HG02798 (cell line): ENCODE measurements at regions not wholly inside any gene's neighbourhood (a gene's known extent, or its start where the extent isn't known, plus 50 kb on each side); places are given as distances from the start of the nearest gene placed in this dataset.

Experiments used
- ATAC-seq: cut with Tn5 transposase; IDR thresholded peaks from one replicate; pipeline ENCODE4 v1.9.1; 2021; ENCODE audit warnings: mild to moderate bottlenecking; ENCODE audit not compliant: unreplicated experiment, poor library complexity

DNA sequence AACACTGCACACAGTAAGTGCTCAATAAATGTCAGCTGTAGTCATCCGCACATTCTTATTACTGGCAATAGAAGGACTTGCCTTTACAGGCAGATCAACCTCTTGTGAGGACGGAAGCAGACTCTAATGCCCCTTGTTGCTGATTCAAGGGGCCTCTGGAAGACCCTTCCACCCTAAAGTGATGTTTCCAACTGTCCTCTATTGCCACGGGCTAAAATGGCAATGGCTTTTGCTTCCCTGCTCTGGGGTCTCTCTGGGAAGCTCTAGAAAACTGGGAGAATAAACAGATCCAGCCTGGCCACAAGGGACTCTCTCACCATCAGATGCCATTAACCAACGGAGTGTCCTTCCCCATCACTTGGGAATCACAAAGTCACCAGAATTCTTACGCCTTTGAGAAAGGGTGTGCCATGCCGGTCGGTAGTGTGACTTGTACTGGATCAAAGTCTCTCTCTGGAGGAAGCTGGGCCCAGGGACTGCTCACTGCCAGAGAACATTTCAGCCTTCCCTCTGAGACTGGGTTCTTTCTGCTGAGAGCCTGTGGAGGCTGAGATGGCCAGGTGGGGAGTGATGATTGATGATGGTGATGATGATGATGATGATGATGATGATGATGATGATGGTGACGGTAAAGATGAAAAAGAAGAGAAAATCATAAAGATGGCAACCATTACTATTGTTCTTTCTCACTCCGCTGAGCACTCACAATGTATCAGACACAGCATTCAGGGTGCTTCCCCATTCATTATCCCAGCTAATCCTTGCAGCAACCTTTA is 146.8 kb downstream of the CYLD start:
- ATAC-seq = no peak

DNA sequence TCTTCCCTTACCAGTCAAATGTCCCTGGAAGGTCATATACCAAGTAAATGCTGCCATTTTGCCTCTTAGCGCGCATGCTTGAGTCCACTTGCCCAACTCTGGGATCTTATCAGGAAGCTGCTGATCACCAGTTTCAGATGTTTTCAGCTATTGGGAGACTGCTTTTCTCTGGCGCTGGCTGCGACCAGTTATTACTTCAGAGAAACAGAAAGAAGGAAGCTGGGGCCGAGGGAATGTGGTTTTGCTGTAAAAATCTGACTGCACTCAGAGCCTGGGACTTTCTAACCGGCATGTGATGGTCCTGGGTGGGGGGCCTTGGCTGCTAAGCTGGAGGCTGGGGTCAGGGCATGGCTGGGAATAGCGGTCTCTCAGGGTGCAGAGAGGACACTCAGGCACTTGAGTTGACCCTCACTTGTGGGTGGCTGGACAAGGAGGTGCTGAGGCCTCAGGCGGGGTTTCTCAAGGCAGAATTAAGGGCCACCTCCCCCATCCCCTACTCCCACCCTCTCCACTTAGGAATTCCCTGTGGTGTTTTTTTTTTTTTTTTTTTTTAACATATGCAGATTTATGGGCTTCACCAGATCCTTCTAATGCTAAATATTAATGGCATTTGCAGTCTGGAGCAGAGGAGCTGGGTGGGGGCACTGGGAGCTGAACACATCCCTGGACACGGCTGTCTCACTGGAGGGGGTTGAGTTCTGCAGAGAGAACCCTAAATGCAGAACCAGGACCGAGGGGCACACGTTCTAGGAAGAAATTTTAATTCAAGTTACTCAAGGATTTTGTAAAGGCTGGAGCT is 145.8 kb downstream of the CYLD start:
- no peak for ATAC-seq

DNA sequence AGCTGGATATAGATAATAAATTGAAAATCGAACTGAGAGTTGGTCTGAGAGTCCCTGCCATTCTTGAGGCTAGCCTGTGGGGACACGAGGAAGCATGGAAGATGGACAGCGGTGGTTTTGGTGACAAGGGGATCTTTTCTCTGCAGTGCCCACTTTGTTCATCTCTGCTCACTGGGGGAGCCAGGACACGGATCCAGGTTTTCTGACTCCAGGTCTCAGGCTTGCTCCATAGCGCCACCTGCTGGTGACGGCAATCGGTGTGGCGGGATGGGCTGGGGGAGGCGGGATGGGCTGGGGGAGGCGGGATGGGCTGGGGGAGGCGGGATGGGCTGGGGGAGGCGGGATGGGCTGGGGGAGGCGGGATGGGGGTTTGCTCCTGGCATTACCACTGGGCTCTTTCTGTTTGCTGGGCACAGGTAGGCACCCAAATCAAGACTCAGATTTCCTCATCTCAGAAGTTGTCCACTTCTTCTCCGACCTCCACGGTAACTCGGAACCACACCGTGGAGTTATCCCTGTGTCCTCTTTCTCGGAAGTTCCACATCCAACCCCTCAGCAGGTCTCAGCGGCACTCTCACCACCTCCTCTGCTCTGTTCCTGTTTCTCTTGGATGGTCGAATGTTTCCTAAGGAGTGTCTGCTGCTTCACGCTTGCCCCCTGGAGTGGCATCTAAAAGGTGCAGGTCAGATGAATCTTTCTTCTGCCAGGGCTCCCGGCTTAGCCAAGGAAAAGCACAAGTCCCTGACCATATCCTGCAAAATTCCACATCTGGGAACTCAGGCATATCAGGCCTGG is 142.4 kb downstream of the CYLD start:
- ATAC-seq = no peak

DNA sequence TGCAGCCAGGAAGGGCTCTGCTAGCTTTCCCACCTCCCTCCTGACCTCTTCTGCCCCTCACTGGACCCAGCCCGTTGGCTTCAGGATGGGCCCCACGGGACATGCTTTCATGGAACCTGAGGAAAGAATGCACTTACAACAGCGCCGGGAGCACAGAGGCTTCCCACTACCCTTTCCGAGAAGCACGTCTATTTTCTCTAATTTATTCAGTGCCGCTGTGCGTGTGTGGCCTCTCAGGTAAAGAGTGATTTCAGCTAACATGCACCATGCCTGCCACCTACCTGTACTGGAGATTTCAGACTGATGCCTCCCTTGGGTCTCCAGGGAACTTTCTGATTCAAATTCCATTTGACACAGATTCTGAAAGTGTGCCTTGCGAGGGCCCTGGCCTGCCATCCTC is 140.1 kb downstream of the CYLD start:
- no peak for ATAC-seq

DNA sequence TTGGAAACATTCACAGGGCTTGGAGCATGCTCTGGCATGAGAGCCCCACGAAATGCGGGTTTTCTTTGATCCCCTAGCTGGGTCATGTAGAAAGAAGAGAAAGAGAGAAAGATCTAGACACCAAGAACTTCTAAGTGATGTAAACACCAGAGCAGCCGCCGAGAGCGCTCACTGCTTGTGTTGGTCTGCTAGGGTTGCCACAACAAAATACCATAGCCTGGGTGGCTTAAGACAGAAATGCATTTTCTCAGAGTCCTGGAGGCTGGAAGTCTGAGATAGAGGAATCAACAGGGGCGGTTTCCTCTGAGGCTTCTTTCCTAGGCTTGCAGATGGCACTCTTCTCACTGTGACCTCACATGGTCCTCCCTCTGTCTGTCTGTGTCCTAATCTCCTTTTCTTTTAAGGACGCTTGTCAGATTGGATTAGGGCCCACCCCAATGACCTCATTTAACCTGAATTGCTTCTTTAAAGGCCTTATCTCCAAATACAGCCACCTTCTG is 139.5 kb downstream of the CYLD start:
- no peak for ATAC-seq

DNA sequence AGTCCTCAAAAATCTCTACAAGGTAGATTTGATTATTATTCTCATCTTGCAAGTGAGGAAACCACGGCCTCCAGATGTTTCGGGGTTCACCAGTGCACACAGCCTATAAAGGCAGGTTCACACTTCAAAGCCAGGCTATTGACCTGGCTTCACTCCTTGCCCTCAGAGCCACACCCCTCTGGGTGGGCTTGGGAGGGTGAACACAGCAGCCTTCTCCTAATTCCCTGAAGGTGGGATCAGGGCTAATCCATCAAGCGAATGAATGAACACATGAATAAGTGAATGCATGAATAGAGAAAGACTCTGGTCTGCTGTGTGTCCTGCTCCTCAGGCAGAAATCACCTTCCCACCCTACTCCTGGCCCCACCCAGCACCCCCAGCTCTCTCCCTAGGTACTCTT is 139.0 kb downstream of the CYLD start:
- no peak for ATAC-seq

DNA sequence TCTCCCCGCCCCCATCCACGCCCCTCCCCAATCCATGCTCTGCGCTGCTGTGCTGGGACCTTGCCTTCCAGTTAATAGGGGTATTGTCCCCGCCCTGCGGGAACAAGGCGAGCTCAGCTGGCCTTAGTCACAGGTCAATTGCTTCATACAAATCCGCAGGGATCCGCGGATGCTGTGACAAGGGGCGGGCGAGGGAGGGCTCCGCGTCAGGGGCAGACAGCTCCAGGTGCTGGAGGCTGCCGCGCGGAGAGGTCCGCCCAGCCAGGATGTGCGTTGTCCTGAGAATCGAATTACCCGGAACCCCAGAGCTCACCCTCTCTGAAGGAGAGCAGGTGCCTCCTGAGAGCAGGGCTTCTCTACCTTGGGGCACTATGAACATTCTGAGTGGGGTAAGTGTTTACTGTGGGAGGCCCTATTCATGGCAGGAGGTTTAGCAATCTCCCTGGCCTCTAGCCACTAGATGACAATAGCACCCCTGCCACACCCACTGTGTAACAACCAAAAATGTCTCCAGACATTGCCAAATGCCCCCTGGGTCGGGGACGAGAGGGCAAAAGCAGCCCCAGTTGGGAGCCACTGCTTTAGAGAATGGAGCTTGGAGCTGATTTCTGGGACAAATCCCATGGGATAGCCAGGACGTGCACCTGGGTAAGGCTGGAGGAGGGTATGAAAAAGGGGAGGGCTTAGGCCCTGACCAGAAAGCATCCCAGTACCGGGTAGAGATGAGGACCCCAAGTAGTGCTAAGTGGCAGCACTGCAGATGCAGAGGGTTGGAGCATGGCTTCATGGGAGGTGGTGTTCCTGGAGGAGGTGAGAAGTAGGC is 138.2 kb downstream of the CYLD start:
- no peak for ATAC-seq

DNA sequence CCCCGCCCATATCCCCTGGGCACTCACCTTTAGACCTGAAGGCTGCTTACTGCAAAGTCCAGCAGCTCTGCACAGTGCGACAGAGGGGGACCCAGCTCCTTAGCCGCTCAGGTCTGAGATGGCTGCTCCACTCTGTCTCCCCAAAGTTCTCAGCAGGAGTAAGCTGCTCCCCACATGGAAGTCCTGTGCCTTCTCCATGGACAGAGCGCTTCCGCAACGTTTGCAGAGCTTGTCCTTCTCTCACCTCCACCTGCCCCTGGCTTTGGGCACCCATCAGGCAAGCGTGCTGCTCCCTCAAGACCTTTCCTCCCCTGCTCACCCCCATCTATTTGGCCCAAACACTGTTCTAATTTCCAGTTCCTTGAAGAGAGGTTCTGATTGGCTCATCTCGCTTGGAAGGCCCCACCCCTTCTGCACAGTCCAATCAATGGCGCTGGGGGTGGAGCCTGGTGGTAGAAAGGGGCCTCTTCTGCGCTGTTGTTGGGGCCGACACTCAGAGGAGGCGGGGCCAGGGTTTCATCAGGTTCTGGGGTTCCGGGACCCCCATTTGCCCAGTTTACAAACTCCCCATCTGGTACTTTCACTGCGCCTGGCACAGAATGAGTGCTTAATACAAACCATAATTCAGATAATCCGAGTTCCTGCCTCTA is 137.2 kb downstream of the CYLD start:
- no peak for ATAC-seq

DNA sequence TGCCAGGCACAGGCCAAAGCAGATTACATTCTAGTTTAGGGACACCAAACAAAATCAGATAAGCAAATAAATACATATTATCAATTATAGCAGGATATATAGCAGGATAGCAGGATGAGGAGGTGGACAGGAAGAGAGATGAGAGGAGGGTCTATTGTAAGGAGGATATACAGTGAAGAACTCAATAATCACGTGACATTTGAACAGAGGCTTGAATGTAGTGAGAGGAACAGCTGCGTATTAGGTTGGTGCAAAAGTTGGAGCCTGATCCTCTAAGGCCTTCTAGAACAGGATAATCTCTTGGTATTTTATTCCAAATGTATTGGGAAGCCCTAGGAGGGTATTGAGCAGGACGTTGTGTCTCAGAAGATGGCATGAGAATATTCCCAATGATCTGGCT is 136.7 kb downstream of the CYLD start:
- ATAC-seq = no peak

DNA sequence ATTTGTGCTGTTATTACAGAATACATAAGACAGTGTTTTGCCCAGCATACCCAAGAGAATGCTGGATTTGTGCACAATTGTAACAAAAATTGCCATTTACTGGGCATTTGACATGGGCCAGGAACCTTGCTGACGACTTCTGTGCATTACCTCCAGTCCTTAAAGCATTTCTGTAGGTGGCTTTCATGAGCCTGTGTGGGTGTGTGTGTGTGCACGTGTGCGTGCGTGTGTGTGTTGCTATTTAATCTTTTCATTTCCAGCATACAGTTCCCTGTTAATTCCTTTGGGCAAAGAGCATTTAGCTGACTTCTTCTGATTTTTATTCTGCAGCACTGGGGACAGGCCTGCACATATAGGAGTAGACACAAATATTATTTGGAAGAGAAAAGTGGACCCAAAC is 134.4 kb downstream of the CYLD start:
- ATAC-seq = no peak

DNA sequence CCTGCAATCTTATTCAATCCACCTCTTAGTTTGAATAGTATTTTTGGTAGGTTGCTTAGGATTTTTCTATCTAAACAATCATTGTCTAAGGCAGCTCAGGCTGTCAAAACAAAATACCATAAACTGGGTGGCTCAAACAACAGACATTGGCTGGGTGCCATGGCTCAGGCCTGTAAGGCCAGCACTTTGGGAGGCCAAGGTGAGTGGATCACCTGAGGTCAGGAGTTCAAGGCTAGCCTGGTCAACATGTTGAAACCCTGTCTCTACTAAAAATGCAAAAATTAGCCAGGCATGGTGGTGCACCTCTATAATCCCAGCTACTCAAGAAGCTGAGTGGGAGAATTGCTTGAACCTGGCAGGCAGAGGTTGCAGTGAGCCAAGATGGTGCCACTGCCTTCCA is 126.7 kb downstream of the CYLD start:
- no peak for ATAC-seq

DNA sequence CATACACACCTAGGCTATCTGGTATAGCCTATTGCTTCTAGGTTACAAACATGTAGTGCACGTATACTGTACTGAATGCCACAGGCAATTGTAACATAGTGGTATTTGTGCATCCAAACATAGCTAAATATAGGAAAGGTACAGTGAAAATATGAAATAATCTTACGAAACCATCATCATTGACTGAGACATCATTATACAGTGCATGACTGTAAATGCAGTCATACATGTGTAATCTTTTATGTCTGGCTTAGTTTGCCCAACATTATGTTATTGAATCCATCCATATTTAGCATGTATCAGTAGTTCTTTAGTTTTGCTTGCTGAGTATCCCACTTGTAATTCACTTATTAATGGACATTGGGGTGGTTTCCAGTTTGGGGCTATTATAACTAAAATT is 124.9 kb downstream of the CYLD start:
- ATAC-seq = no peak

DNA sequence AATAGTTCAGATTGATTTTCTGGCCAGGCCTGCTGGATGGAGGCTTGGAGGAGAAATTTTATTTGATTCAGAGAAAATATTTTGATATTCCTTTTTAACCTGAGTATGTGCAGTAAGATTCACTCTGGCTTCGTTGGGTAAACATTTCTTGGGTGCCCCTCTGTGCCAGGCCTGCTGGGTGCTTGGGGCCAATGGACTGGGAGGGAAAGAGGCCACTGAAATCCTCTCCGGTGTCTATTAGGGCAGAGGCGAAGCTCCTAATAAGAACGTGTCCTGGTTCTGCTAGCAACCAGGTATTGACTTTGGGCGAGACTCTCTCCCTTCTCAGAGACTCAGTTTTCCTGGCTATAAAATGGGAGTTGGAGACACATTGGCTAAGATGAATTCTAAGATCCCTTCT is 122.5 kb downstream of the CYLD start:
- no peak for ATAC-seq

DNA sequence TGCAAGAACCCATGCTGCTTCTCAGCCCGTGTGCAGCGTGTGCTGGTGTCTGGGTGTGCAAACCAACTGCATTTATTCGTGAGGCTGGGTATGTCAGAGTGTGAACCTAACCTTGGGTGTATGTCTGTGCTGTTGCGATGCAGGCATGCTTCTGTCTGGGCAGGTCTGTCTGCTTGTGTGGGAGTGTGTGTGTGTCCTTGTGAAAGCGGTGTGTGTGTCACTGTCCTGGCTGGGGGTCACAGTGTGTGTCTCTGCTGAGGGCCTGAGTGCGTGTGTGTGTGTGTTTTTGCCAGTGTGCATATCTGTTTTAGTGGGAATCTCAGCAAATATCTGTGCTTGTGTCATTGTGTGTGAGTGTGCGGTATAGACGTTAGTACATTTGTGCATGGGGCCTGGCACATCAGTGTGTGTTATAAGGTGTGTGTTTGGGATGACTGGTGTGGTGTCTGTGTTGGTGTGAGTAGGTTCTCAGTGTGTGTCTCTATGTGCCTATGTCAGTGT is 121.8 kb downstream of the CYLD start:
- no peak for ATAC-seq

DNA sequence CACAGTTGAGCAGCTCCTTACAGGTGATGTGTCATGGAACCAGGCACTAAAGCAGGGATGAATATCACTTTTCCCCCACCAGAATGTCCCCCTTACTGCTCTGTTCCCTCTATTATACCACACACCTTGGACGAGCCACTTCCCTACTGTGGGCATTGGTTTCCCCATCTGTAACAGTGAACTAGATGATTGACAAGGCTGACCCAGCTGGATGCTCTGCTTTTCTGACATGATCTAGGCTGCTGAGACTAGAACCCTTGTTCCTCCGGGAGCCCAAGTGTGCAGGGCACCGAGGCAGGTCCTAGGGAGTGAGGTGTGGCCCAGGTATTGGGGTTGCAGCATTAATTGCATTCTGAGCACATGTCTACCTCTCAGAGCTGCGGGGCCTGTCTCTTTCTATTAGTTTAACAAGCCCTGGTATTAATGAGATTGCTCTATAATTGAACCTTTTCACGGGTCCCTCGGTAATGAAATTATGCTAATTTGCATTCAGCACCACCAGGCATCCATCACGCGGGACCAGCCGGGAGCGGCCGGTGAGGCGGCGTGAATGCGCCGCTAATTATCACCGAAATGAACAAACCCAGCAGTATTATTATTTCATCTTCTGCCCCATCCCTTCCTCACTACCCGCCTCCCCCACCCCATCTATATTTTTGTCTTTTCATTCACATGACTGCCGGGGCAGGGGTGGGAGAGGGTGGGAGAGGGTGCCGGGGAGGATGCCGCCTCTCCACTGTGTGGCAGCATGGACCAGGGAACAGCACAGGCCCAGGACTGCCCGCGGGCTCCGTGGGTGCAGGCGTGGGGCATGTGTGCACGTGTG is 121.1 kb downstream of the CYLD start:
- no peak for ATAC-seq

DNA sequence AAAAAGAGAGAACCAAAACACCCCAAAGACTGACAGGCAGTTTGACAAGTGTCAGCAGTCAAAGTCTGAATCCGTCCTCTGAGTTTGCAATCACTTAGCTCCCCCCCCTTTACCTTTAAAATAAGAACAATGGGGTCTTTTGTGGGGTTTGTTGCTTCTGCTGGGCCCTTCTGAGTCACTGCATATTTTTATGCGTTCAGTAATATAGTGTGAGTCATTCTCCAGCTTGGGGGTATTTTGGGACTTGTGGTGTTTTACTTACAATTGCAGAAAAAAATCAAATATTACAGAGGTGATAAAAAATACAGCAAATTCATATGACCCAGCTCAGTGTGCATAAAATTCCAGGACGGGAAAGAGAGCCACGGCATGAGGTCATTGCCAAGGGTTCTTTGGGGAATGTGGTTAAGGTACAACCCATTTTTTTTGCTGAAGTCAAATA is 120.1 kb downstream of the CYLD start:
- ATAC-seq = no peak

DNA sequence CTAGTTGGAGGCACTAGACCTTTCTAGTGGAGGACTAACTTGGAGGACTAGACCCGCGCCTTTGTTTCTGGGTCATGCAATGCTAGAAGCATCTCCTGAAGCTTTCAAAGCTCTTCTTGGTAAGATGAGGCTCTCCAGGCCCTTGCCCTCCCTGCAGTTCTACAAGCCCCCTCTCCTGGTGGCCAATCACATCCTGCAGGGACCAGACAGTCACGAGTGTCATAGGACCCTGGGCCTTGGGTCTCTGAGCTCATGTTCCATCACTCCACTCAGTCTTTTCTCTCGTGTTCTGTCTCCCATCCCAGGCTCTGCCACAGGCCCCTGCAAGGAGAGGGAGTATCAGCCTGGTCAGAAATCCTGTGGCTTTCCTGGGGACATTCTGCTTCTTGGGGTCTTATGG is 119.6 kb downstream of the CYLD start:
- ATAC-seq = no peak

DNA sequence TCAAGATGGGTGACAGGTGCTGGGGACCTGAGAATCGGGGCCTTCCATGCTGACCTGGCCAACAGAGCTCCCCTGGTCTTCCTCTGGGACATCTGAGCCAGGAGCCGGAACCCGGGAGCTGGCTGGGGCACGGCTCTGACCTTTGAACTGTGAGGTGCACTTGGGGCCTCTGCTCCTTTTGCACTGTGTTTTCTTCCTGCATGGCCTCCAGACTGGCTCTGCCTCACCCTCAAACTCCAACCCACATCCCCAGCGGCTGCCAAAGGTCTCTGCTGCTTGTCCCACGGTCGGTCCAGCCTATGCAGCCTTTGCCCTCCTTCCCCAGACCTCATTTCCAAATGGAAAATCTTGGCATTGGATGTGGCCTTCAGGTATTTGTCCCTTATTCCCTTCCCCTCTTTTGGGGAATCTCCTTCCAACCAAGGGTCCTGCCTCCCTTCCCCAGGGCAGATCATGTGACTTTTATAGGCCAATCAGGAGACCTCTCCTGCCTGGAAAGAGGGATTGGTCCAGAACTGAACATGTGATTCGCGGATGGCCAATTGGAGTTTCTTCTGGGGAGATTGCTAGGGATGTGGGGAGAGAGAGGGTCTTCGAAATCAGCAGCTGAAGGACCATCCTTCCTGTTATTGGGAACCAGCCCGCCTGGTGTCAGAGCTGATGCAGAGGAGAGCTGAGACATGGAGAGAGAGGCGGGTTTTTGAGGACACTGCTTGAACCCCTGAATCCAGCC is 117.9 kb downstream of the CYLD start:
- no peak for ATAC-seq
